ENCODE measurements at regions not wholly inside any gene's neighbourhood (a gene's known extent, or its start where the extent isn't known, plus 50 kb on each side); places are given as distances from the start of the nearest gene placed in this dataset.
A peak's percentile ranks its signal among the peaks of the same experiment; 100 is the strongest.

DNA sequence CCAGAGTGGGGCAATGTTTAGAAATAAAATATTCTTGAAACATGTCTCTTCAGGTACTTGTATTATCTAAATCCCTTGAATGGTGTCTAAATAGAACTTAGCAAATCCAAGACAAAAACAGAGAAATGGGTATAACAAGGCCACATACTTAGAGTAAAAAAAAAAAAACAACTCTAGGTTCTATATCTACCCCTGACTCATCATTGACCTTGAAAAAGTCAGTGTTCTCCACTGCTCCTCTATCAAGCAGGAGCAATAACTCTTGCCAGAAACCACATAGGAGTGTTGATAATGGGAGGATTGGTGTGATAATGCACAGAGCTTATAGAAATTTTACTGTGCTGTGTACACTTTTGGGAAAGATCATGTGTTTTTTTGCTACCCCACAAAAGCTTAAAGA lies 296.6 kb upstream of the PMFBP1 start:
- Histone ChIP-seq H3K9me3 (ENCODE audit: control insufficient read depth, insufficient read depth, low read depth, low read length) (no peaks in the 10 kb centered on the region), H3K4me1 (ENCODE audit: control insufficient read depth, insufficient read depth, low read length) (no peaks in the 10 kb centered on the region), H3K27ac (ENCODE audit: extremely low read depth, low read depth, low read length) (no peak overlapping the region), H3K36me3 (ENCODE audit: control insufficient read depth in 2 of 2, insufficient read depth in 1 of 2, low read length in 2 of 2) (no peaks in the 10 kb centered on the region), H3K4me3 (ENCODE audit: low read depth, low read length) (no peak overlapping the region)
- TF ChIP-seq ZNF416 (tag by site-specific recombination; IDR thresholded peaks at IDR 0.05) (no peak), YY1 (tag by site-specific recombination; IDR thresholded peaks at IDR 0.05) (no peak), ZNF350 (tag by site-specific recombination; IDR thresholded peaks at IDR 0.05) (no peak), ZNF133 (tag by site-specific recombination; IDR thresholded peaks at IDR 0.05) (no peak), ZNF169 (tag by site-specific recombination; IDR thresholded peaks at IDR 0.05) (no peak), BCL11B (tag by site-specific recombination; IDR thresholded peaks at IDR 0.05; ENCODE audit: low read depth) (no peak), ZFP3 (tag by site-specific recombination; IDR thresholded peaks at IDR 0.05; ENCODE audit: low read depth) (no peak)
- TF ChIP-seq, protein P1, sequence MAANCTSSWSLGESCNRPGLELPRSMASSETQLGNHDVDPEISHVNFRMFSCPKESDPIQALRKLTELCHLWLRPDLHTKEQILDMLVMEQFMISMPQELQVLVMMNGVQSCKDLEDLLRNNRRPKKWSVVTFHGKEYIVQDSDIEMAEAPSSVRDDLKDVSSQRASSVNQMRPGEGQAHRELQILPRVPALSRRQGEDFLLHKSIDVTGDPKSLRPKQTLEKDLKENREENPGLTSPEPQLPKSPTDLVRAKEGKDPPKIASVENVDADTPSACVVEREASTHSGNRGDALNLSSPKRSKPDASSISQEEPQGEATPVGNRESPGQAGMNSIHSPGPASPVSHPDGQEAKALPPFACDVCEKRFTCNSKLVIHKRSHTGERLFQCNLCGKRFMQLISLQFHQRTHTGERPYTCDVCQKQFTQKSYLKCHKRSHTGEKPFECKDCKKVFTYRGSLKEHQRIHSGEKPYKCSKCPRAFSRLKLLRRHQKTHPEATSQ (tag by site-specific recombination; IDR thresholded peaks at IDR 0.05), result no peak
- ChIA-PET CTCF (interaction anchor here (0.5 to 3.8 kb wide), 4 partner anchors 97 to 1053 kb away, joined by 3 to 20 read pairs (median 4); no protein-coding TSS in a partner anchor), POLR2A (no interaction called here)

DNA sequence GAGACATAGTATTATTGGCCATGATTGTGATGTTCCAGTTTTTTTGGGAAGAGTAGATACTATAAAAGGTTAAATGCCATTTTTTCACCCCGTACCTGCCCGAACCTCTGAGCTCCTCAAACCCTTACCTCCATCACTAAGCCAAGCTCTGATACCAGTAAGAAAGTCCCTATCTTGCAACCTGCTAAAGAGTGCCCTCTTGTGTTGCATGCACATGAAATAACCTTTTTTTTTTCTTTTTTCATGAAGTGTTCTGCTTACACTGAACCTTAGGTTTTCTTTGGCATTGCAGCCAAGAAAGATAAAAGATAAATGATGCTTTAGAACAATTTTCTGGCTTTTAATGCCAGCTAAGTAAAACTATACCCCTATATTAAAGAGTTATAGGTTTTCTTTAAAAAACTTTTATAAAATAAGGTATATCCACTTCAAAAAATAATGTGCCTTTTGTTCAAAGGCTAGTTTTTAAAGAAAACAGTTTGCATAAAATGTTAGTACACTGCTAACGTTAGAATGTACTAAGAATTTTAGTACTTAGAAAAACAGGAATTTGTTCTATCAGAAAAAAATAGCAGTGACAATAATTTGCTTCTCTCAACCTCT lies 295.3 kb upstream of the PMFBP1 start:
- CTCF ChIA-PET, result interaction anchor here (0.6 to 3.8 kb wide), 27 partner anchors 9 to 1411 kb away, joined by 3 to 20 read pairs (median 3); no protein-coding TSS in a partner anchor
- Histone ChIP-seq H3K4me1 (ENCODE audit: control insufficient read depth, insufficient read depth, low read length) (no peaks in the 10 kb centered on the region), H3K27ac (ENCODE audit: extremely low read depth, low read depth, low read length) (no peak overlapping the region), H3K36me3 (ENCODE audit: control insufficient read depth in 2 of 2, insufficient read depth in 1 of 2, low read length in 2 of 2) (no peaks in the 10 kb centered on the region), H3K9me3 (ENCODE audit: control insufficient read depth, insufficient read depth, low read depth, low read length) (no peaks in the 10 kb centered on the region), H3K4me3 (ENCODE audit: low read depth, low read length) (no peak overlapping the region)
- TF ChIP-seq KLF9 (tag by site-specific recombination; IDR thresholded peaks at IDR 0.05; ENCODE audit: low read depth), result no peak
- TF ChIP-seq ZBTB17 (tag by site-specific recombination; IDR thresholded peaks at IDR 0.05), result no peak
- no peak for TF ChIP-seq ZNF121 (tag by site-specific recombination; IDR thresholded peaks at IDR 0.05)
- no peak for TF ChIP-seq YY1 (tag by site-specific recombination; IDR thresholded peaks at IDR 0.05)
- no peak for TF ChIP-seq ZNF473 (tag by site-specific recombination; IDR thresholded peaks at IDR 0.05)
- TF ChIP-seq ZNF23 (tag by site-specific recombination; IDR thresholded peaks at IDR 0.05; ENCODE audit: borderline replicate concordance), result no peak
- peak; percentile 39 for TF ChIP-seq ZNF654 (tag by site-specific recombination; IDR thresholded peaks at IDR 0.05; ENCODE audit: low read depth)
- no peak for TF ChIP-seq MYNN (tag by site-specific recombination; IDR thresholded peaks at IDR 0.05; ENCODE audit: borderline replicate concordance)
- no peak for TF ChIP-seq ZBTB8A (tag by site-specific recombination; IDR thresholded peaks at IDR 0.05)
- no peak for TF ChIP-seq ZNF214 (tag by site-specific recombination; IDR thresholded peaks at IDR 0.05; ENCODE audit: borderline replicate concordance)
- no peak for TF ChIP-seq ZNF837 (tag by site-specific recombination; IDR thresholded peaks at IDR 0.05)
- no peak for TF ChIP-seq ZNF146 (tag by site-specific recombination; IDR thresholded peaks at IDR 0.05)
- no peak for TF ChIP-seq ZNF138 (tag by site-specific recombination; IDR thresholded peaks at IDR 0.05; ENCODE audit: borderline replicate concordance)
- no peak for TF ChIP-seq ZFP37 (tag by site-specific recombination; IDR thresholded peaks at IDR 0.05)
- TF ChIP-seq ZSCAN16 (tag by site-specific recombination; IDR thresholded peaks at IDR 0.05), result peak; percentile 66
- no peak for TF ChIP-seq ZNF610 (tag by site-specific recombination; IDR thresholded peaks at IDR 0.05; ENCODE audit: borderline replicate concordance)
- TF ChIP-seq, protein P2, sequence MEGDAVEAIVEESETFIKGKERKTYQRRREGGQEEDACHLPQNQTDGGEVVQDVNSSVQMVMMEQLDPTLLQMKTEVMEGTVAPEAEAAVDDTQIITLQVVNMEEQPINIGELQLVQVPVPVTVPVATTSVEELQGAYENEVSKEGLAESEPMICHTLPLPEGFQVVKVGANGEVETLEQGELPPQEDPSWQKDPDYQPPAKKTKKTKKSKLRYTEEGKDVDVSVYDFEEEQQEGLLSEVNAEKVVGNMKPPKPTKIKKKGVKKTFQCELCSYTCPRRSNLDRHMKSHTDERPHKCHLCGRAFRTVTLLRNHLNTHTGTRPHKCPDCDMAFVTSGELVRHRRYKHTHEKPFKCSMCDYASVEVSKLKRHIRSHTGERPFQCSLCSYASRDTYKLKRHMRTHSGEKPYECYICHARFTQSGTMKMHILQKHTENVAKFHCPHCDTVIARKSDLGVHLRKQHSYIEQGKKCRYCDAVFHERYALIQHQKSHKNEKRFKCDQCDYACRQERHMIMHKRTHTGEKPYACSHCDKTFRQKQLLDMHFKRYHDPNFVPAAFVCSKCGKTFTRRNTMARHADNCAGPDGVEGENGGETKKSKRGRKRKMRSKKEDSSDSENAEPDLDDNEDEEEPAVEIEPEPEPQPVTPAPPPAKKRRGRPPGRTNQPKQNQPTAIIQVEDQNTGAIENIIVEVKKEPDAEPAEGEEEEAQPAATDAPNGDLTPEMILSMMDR (tag by site-specific recombination; IDR thresholded peaks at IDR 0.05), result peak; percentile 35; the same call in 1 of the 2 replicates
- no peak for TF ChIP-seq SCRT2 (tag by site-specific recombination; IDR thresholded peaks at IDR 0.05)
- TF ChIP-seq ZNF776 (tag by site-specific recombination; IDR thresholded peaks at IDR 0.05; ENCODE audit: borderline replicate concordance), result no peak
- TF ChIP-seq ZNF677 (tag by site-specific recombination; IDR thresholded peaks at IDR 0.05), result no peak
- no peak for TF ChIP-seq PRDM1 (tag by site-specific recombination; IDR thresholded peaks at IDR 0.05)
- no peak for TF ChIP-seq ZNF626 (tag by site-specific recombination; IDR thresholded peaks at IDR 0.05)
- TF ChIP-seq KLF10 (tag by site-specific recombination; IDR thresholded peaks at IDR 0.05), result no peak
- TF ChIP-seq KLF16 (tag by site-specific recombination; IDR thresholded peaks at IDR 0.05), result no peak
- no peak for TF ChIP-seq KLF1 (tag by site-specific recombination; IDR thresholded peaks at IDR 0.05)
- TF ChIP-seq ZSCAN23 (tag by site-specific recombination; IDR thresholded peaks at IDR 0.05), result no peak
- POLR2A ChIA-PET, result no interaction called here
